ENCODE measurements at regions not wholly inside any gene's neighbourhood (a gene's known extent, or its start where the extent isn't known, plus 50 kb on each side); places are given as distances from the start of the nearest gene placed in this dataset.

DNA sequence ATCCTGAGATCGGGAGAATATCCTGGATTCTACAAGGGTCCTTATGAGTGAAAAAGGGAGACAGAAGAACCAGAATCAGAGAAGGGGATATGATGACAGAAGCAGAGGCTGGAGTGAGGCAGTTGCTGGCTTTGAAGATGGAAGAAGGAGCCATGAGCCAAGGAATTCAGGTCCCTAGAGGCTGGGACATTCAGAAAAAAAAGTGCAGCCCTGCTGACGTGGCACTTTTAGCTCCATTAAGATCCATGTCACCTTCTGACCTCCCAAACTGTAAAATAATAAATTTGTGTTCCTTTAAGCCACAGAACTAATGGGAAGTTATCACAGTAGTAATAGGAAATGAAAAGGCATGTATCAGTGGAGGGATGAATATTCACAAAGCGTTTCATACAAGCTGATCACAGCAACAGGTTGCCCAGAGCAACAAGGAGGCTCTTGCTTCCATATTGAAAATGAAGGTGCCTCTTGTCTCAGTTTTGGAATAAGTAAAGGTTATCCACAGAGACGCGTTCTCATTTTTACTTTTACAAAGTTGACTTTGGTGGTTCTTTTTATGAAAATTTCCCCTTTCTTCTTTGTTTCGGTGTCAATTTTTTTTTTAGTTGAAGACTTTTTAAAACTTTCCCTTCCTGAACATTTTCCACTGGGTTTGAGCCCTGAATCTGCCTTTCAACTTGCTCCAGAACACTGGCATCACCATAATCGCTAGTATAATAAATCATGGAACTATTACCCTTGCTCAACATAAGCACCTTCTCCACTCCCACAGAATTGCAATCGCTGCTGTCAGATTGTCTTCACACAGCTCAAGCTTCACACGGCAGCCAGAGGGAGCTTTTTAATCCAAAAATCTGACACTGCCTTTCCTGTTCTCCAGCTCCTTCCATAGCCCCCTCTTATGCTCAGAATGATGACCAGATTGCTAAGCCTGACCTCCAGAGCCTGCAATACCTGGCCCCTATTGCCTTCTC lies 127.6 kb upstream of the RBPJ start:
- Histone ChIP-seq H3K4me3 (ENCODE audit: control extremely low read depth in 1 of 5, extremely low read depth in 1 of 5, insufficient read depth in 1 of 5, low read depth in 2 of 5, low read length in 4 of 5) (no peak overlapping the region), H2AFZ (ENCODE audit: insufficient read depth, low read depth, low read length, poor library complexity, severe bottlenecking) (no peak overlapping the region), H3K79me2 (ENCODE audit: control insufficient read depth, insufficient read depth, low read length) (no peaks in the 10 kb centered on the region), H3K27ac (ENCODE audit: low read length in 2 of 2) (no peak overlapping the region), H3K36me3 (replicated peaks in 1 of 2; ENCODE audit: control extremely low read depth in 1 of 2, control insufficient read depth in 1 of 2, extremely low read depth in 1 of 2, insufficient read depth in 2 of 2, low read length in 1 of 2) (no peaks in the 10 kb centered on the region), H3K9me3 (ENCODE audit: control extremely low read depth in 1 of 3, control insufficient read depth in 2 of 3, insufficient read depth in 1 of 3, low read length in 2 of 3) (no peaks in the 10 kb centered on the region), H3K27me3 (replicated peaks in 1 of 4; ENCODE audit: control extremely low read depth in 1 of 4, control insufficient read depth in 3 of 4, insufficient read depth in 4 of 4, low read length in 3 of 4) (no peaks in the 10 kb centered on the region), H3K4me2 (replicated peaks; ENCODE audit: low read depth, low read length, poor library complexity, severe bottlenecking) (no peak overlapping the region), H3K9ac (ENCODE audit: low read length) (no peak overlapping the region), H4K20me1 (ENCODE audit: control insufficient read depth, insufficient read depth, low read length, poor library complexity, severe bottlenecking) (no peaks in the 10 kb centered on the region), H3K4me1 (ENCODE audit: control insufficient read depth in 2 of 2, insufficient read depth in 2 of 2, low read length in 2 of 2) (peaks cover 0 to 7% of the 10 kb centered on the region in 2 donors)
- DNase-seq (no peak), ATAC-seq (ENCODE audit: low read depth) (no peak)
- 79% methylated on average over 7 of the region's 9 CpGs for WGBS (ENCODE audit: insufficient coverage)
- Mint-ChIP-seq H3K4me1 (peaks cover 8% of the 10 kb centered on the region), H3K27ac (no peak overlapping the region), H3K9me3 (ENCODE audit: insufficient read depth) (no peaks in the 10 kb centered on the region), H3K27me3 (peaks cover under 1% of the 10 kb centered on the region), H3K4me3 (no peak overlapping the region)
- CTCF ChIA-PET, result no interaction called here
- TF ChIP-seq CTCF (IDR thresholded peaks at IDR 0.05) (no peak), EZH2 (IDR thresholded peaks at IDR 0.05; ENCODE audit: borderline replicate concordance, insufficient read depth, low read depth, low read length, poor library complexity, severe bottlenecking) (no peak)
- intact Hi-C loops (cut with micrococcal nuclease), result no loop called here
- POLR2A ChIA-PET, result no interaction called here

- Mint-ChIP-seq H3K27ac (no peak overlapping the region), H3K4me3 (no peak overlapping the region), H3K27me3 (no peaks in the 10 kb centered on the region), H3K9me3 (ENCODE audit: insufficient read depth) (no peaks in the 10 kb centered on the region), H3K4me1 (peaks cover 8% of the 10 kb centered on the region)
- H3K79me2 ChIP-seq (ENCODE audit: control insufficient read depth, insufficient read depth, low read length), result no peaks in the 10 kb centered on the region
- H3K36me3 ChIP-seq (replicated peaks in 1 of 2; ENCODE audit: control extremely low read depth in 1 of 2, control insufficient read depth in 1 of 2, extremely low read depth in 1 of 2, insufficient read depth in 2 of 2, low read length in 1 of 2), result no peaks in the 10 kb centered on the region
- intact Hi-C loops (cut with micrococcal nuclease), result no loop called here
- H3K4me3 ChIP-seq (ENCODE audit: control extremely low read depth in 1 of 5, extremely low read depth in 1 of 5, insufficient read depth in 1 of 5, low read depth in 2 of 5, low read length in 4 of 5), result no peak overlapping the region
- DNase-seq, result no peak
- H3K4me2 ChIP-seq (replicated peaks; ENCODE audit: low read depth, low read length, poor library complexity, severe bottlenecking), result no peak overlapping the region
- no peak for TF ChIP-seq CTCF (IDR thresholded peaks at IDR 0.05)
- no peak for ATAC-seq (ENCODE audit: low read depth)
- no peaks in the 10 kb centered on the region for H3K27me3 ChIP-seq (replicated peaks in 1 of 4; ENCODE audit: control extremely low read depth in 1 of 4, control insufficient read depth in 3 of 4, insufficient read depth in 4 of 4, low read length in 3 of 4)
- peaks cover 0 to 7% of the 10 kb centered on the region in 2 donors for H3K4me1 ChIP-seq (ENCODE audit: control insufficient read depth in 2 of 2, insufficient read depth in 2 of 2, low read length in 2 of 2)
- CTCF ChIA-PET, result interaction anchor here (0.8 to 1.2 kb wide), 3 partner anchors 13 to 213 kb away, joined by 3 read pairs; no protein-coding TSS in a partner anchor
- no peak overlapping the region for H2AFZ ChIP-seq (ENCODE audit: insufficient read depth, low read depth, low read length, poor library complexity, severe bottlenecking)
- H4K20me1 ChIP-seq (ENCODE audit: control insufficient read depth, insufficient read depth, low read length, poor library complexity, severe bottlenecking), result no peaks in the 10 kb centered on the region
- 72% methylated on average over 3 of the region's 3 CpGs for WGBS (ENCODE audit: insufficient coverage)
- no peak overlapping the region for H3K9ac ChIP-seq (ENCODE audit: low read length)
- no peaks in the 10 kb centered on the region for H3K9me3 ChIP-seq (ENCODE audit: control extremely low read depth in 1 of 3, control insufficient read depth in 2 of 3, insufficient read depth in 1 of 3, low read length in 2 of 3)
- POLR2A ChIA-PET, result no interaction called here
- H3K27ac ChIP-seq (ENCODE audit: low read length in 2 of 2), result no peak overlapping the region
Measured at GRCh38 chr4:26194764-26195163, 126.0 kb upstream of the RBPJ start.
